ENCODE measurements at regions not wholly inside any gene's neighbourhood (a gene's known extent, or its start where the extent isn't known, plus 50 kb on each side); places are given as distances from the start of the nearest gene placed in this dataset.

DNA sequence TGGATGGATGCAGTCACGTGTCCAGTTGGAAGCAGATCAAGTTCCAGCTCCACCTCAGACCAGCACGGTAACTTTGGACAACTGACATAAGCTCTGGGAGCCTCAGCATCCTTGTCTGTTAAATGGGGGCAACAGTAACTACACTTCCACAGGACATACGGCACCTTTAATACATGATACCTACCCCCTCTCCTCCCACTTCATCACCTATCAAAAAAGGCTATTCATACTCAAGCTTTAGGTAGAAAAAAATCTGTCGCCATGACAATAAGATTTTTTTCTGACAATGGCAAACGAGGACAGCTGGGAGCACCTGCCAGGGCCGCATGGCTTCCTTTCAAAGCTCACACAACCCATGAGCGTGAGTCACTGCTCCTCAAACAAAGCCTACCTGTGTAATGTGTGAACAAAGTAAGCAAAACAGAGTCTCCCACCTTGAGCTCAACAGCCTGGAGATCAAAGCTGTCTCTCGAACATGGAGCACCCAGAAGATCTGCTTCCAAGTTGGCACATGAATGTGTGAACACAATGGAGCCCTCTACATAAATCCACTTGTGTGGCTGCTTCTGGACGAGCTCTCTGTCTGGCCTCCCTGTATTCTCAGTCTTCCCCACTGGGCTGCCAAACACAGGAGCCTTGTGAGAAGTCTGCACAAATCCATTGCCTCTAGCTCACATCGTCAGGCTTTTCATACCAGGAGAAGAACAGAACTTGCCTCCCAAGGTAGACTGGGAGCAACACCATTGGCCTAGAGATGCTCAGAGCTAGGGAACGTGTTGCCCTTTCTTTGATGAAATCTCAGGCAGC lies 459.7 kb downstream of the SOX9 start:
- no peak for TF ChIP-seq TAF1 (IDR thresholded peaks at IDR 0.05; ENCODE audit: borderline replicate concordance, insufficient read depth, low read length)
- no peak for TF ChIP-seq SIN3A (IDR thresholded peaks at IDR 0.05; ENCODE audit: borderline replicate concordance, insufficient read depth, low read length)
- no peak for TF ChIP-seq POLR2AphosphoS5 (IDR thresholded peaks at IDR 0.05; ENCODE audit: low read depth, low read length)

All from PFSK-1 (cell line).